COLO829 (cell line): ENCODE measurements at regions not wholly inside any gene's neighbourhood (a gene's known extent, or its start where the extent isn't known, plus 50 kb on each side); places are given as distances from the start of the nearest gene placed in this dataset.
"Not testable (repeated sequence)": the region's sequence is repeated elsewhere in the genome, so short reads cannot be mapped to it uniquely, and the experiment has no call there.

Experiments
- DNase-seq: peaks from one replicate; pipeline ENCODE4 v3.0.0; 2012; ENCODE audit warnings: low spot score

- DNase-seq, result no peak
These were observed 868.3 kb downstream of the STIM2 start for GRCh38 chr4:27728892-27729291.

GRCh38 chr4:27742816-27743215 is 882.2 kb downstream of the STIM2 start:
- no peak for DNase-seq

GRCh38 chr4:27759611-27760575 is 899.3 kb downstream of the STIM2 start:
- no peak for DNase-seq

DNA sequence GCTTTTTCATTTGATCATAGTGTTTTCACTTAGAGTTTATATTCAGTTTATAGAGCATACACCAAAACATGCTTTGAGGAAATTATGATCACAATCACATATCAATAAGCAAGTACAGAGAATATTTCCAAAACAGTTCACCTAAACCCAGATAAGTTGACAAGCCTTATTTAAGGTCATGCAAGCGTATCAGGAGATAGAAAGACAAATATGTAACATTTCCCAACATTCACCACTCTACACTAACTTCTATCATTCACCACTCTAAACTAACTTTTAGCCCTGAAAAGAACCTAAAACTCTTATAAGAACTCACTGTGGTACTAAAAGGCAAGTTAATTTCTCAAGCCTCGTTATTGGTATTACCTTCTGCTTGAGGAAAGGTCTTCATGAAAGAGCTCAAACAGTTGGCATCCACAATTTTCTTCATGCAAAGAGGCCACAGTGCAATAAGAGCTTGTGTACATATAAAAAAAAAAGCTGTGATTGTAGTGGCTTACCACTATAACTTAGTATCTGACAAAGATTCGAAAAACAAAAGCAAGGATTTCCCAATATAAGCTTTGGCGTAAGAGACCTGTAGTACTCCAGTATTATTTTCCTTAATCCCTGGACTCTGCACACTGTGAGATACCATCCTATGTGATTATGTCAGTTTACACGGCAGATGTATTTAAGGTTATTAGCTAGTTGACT is 903.3 kb downstream of the STIM2 start:
- DNase-seq, result no peak

DNA sequence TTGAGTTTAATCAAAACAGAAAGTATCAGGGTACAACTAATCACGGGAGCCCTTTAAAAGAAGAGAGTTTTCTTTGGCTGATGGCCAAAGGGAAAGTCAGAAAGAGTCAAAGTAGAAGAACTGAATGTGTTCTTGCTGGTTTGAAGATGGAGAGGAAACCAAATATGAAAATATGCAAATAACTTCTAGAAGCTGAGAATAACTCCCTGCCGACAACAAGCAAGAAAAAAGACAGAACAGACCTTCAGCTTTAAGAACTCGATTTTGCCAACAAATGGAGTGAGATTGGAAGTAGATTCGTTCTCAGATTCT is 903.8 kb downstream of the STIM2 start:
- DNase-seq, result no peak

GRCh38 chr4:27770895-27771294 is 910.3 kb downstream of the STIM2 start:
- no peak for DNase-seq

DNA sequence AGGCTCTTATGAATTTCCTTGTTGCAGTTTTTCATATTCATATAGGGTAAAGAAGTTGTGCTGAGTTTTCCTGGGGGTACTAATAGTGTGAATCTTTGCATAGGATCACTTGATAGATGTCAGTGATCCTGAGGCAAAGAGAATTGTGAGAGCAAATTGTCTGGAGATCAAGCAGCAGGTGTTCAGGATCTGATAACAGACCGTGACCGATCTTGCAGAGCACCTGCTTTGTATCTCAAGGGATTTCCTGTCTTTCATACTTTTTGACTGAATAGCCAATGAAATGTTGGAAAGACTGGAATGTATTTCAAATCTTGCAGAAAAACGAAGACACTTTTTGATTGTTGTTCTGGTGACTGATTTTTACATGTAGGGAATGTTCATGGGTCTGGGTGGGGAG is 914.5 kb downstream of the STIM2 start:
- DNase-seq, result no peak

DNA sequence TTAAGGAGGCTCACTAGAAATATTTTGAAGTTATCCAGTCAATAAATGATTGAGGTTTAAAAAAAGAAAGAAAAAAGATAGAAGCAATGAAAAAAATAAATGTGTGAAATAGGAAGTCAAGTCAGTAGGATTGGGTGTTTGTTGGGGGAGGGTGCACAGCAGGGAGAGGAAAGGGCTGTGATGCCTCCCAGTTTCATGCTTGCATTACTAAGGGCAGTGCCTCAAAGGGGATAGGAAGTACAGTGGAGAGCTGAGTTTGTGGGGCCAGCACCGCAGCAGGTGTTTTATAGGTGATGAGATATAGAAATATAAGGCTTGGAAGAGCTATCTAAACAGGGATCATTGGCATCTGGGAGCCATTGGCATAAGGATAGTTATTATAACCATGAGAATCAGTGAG is 919.2 kb downstream of the STIM2 start:
- no peak for DNase-seq

DNA sequence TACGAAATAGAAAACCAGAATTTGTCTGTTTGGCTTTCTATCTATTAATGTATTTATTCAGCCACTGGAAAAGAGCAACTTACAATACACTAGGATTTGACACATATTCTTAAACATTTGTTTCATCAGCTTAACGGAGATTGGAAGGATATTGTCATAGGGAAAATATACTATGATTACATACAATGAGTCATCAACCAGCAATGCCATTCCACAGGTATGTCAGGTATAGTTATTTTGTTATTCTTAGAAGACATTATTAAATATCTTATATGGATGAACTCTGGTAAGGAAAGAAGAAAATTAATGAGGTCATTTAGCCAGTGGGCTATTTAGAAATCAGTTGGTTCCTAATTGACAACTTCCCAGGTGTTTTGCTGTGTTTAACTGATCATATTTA is 926.6 kb downstream of the STIM2 start:
- no peak for DNase-seq

DNA sequence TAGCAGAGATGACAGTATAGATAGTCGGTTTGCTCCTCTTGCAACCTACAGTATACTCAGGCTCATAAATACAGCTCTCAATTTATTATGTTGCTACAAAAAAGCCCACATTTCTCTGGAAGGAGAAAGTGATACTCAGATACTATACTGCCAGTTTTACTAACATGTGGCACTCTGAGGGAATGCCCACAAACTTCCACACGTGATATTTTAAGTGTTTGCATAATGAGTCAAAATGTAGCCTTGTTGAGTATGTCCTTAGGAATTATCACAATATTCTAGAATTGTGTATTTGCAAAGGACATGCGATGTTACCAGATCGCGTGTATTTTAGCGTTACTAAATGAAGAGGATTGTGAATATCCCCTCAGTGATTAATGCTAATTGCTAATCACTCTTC is 929.1 kb downstream of the STIM2 start:
- DNase-seq, result no peak

DNA sequence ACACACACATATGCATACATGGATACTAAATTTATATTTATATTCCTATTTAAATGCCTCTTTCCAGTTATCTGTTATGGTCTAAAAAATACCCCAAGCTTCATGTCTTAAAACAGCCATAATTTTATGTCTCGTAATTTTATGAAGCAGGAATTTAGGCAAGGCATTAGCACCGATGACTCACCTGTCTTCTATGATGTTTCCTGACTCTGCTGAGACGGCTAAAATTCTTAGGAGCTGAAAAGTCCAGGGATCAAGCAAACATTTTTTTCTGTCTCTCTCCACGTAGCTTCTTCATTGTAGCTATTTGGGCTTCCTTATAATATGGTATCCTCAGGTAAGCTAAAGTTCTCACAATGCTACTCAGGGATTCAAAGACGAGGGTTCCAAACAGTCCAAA is 930.3 kb downstream of the STIM2 start:
- DNase-seq, result no peak

GRCh38 chr4:27791640-27792039 is 931.0 kb downstream of the STIM2 start:
- no peak for DNase-seq

DNA sequence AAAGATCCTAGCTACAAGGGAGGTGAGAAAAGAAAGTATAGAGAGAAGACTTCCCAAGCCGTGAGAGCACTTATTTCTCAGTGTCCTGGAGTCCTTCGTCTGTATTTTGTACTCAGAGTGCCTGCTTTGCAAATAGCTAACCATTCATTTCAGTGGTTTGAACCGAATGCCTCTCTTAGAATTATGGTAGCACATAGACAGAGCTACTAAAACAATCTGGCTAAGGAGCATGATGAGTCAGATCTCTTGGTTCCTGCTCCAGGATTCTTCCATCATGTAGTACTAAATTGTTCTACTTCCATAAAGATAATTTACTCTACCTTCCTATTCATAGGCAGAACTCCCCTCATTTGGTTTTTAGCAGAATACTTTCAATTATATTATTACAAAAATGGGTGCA is 946.6 kb downstream of the STIM2 start:
- no peak for DNase-seq

DNA sequence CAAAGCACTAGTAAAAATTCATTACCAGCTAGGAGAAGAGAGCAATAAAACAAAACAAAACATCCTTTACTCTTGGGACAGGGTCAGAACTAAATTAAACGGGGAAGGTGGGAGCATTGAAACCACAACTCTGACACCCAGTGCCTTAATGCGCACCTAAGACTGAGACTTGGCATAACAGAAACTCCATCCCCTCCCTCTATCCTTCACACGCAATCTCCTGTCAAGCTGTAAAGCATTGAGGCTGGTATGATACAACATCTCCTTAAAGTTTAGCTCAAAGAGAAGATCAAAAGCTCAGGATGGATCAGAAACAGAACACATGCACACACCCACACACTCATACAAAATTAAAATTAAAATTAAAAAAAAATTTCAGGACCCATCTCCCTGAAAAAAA is 951.3 kb downstream of the STIM2 start:
- no peak for DNase-seq

GRCh38 chr4:27813226-27813625 is 952.6 kb downstream of the STIM2 start:
- DNase-seq, result not testable (repeated sequence)

- not testable (repeated sequence) for DNase-seq
These were observed 953.2 kb downstream of the STIM2 start for GRCh38 chr4:27813699-27814425.

- DNase-seq, result no peak
These were observed 958.6 kb downstream of the STIM2 start for GRCh38 chr4:27819246-27819645.

GRCh38 chr4:27828843-27829242 is 968.2 kb downstream of the STIM2 start:
- no peak for DNase-seq

DNA sequence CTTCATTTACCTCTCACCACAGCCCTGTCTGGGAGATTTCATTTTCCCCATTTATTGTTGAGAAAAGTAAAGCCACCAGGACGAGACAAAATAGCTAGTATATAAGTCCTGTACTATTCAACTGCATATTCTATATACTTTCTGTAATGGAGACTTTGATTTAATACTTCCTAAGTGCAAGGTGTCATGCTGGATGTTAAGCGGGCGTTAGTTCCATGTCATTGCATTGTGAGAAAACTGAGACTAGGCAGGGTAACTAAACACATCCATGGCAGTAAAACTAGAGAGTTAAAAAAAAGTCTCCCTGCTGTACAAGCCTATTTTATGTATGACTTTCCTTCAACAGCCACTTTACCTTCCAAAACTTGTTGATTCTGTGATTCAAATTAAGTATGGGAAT is 969.6 kb downstream of the STIM2 start:
- no peak for DNase-seq

DNA sequence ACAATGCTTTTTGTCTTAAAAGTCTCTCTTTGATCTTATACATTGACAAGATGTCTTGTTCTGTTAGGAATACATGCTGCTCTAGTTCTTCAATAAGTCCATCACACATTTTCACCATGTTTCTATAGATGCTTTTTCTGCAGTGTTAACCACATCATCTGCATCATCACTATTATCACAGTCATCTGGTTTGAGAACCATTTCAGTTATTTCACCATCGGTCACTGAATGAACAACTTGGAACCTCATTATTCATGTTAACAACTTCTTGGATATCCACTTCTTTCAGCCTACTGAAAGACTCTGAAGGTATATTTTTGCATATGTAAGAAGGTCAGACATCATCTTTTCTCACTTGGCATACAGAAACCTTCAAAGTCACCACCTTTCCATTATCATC is 975.2 kb downstream of the STIM2 start:
- no peak for DNase-seq

DNA sequence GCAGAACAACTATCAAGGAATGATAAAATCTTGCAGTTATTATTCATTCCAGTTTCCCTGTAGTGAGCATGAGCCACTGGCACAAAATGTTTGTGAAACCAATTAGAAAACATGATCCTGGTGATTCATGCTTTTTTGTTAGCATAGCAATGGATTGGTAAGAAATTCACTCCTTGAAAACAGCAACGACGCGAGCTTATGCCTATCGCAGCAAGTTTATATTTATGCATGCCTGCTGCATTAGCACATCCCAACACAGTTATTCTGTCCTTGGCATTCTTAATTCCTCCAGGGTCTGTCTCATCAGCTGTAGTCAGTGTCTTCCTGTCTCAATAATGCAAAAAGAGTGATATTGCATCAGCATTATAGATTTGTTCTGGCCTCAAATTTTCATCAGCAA is 975.9 kb downstream of the STIM2 start:
- DNase-seq, result no peak

DNA sequence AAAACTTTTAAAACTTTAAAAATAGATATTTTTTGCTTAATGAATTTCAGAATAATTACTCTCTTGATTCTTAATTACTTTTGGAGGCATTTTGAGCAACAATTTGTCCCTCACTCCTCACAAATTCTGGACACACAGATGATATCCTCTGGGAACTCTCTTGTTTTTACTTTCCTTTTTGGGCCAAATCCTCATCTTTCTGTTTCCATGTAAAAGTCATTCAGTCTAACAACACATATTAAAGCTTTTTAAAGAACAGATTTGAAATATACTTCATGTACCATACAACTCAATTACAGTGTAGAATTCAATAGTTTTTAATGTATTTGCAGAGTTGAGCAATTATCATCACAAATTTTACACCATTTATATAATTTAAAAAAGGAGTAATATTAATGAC is 983.1 kb downstream of the STIM2 start:
- no peak for DNase-seq

- no peak for DNase-seq
These were observed 983.7 kb downstream of the STIM2 start for GRCh38 chr4:27844376-27844775.
